Lower lobe of right lung (tissue), 2 donors: ENCODE measurements at regions not wholly inside any gene's neighbourhood (a gene's known extent, or its start where the extent isn't known, plus 50 kb on each side); places are given as distances from the start of the nearest gene placed in this dataset.
"Not testable (repeated sequence)": the region's sequence is repeated elsewhere in the genome, so short reads cannot be mapped to it uniquely, and the experiment has no call there.

Experiments used
- ATAC-seq, 2 donors: fragments of 200-7000 bp; cut with Tn5 transposase; one replicate each; pipeline ENCODE4 v1.9.1; 2020 to 2022; ENCODE audit warnings: mild to moderate bottlenecking in 2 of 2, moderate library complexity in 2 of 2
- DNase-seq: peaks from one replicate; pipeline ENCODE4 v3.0.0-alpha.2; 2020
- H3K27ac ChIP-seq: fragments of 200-600 bp; one replicate; pipeline ENCODE4 v1.8.0; 2022
- H3K27me3 ChIP-seq: fragments of 200-600 bp; one replicate; pipeline ENCODE4 v1.8.0; 2022; ENCODE audit warnings: low read depth
- H3K36me3 ChIP-seq: fragments of 200-600 bp; one replicate; pipeline ENCODE4 v1.8.0; 2022; ENCODE audit warnings: mild to moderate bottlenecking
- H3K4me1 ChIP-seq: fragments of 200-600 bp; one replicate; pipeline ENCODE4 v1.8.0; 2022
- H3K4me3 ChIP-seq: fragments of 200-600 bp; one replicate; pipeline ENCODE4 v1.8.0; 2022; ENCODE audit warnings: mild to moderate bottlenecking
- H3K9me3 ChIP-seq: fragments of 200-600 bp; one replicate; pipeline ENCODE4 v1.8.0; 2022
- CTCF ChIP-seq: fragments of 200-600 bp; IDR thresholded peaks from one replicate; pipeline ENCODE4 v1.8.0; 2022; ENCODE audit warnings: antibody characterized with exemption, mild to moderate bottlenecking
- intact Hi-C: fragments of 100-400 bp; cut with DNase I; formaldehyde crosslinking; loops from one replicate; pipeline ENCODE4 v1.11.0; 2022
- donor health status: DM: no; HTN: yes; CAD: no; lungs with severe emphysema.

GRCh38 chr6:111943726-111944125, 70.5 kb upstream of the FYN start:
- H3K4me3 ChIP-seq, result no peak overlapping the region
- no peaks in the 10 kb centered on the region for H3K27me3 ChIP-seq
- H3K9me3 ChIP-seq, result no peaks in the 10 kb centered on the region
- no peak for TF ChIP-seq CTCF
- no peaks in the 10 kb centered on the region for H3K4me1 ChIP-seq
- ATAC-seq (peak; percentile 71 to 82), DNase-seq (peak; percentile 59)
- H3K27ac ChIP-seq, result no peak overlapping the region
- H3K36me3 ChIP-seq, result no peaks in the 10 kb centered on the region
- intact Hi-C loops, result no loop called here

- no peak for DNase-seq
- no peak overlapping the region for H3K27ac ChIP-seq
- TF ChIP-seq CTCF, result no peak
- H3K9me3 ChIP-seq, result no peaks in the 10 kb centered on the region
- H3K4me1 ChIP-seq, result no peaks in the 10 kb centered on the region
- no peaks in the 10 kb centered on the region for H3K27me3 ChIP-seq
- no peaks in the 10 kb centered on the region for H3K36me3 ChIP-seq
- intact Hi-C loops, result no loop called here
- no peak overlapping the region for H3K4me3 ChIP-seq
- ATAC-seq, result no peak
These were observed 71.3 kb upstream of the FYN start for GRCh38 chr6:111944541-111944940.

- intact Hi-C loops, result no loop called here
- no peaks in the 10 kb centered on the region for H3K9me3 ChIP-seq
- TF ChIP-seq CTCF, result no peak
These were observed 76.3 kb upstream of the FYN start for GRCh38 chr6:111949546-111949945.

GRCh38 chr6:111949984-111950383, 76.7 kb upstream of the FYN start:
- H3K27ac ChIP-seq, H3K36me3 ChIP-seq, H3K4me3 ChIP-seq, H3K4me1 ChIP-seq, ATAC-seq, H3K9me3 ChIP-seq, intact Hi-C loops, H3K27me3 ChIP-seq, DNase-seq: not testable (repeated sequence)

More at GRCh38 chr6:111949546-111949945, 76.3 kb upstream of the FYN start:
- Histone ChIP-seq H3K4me3 (no peak overlapping the region), H3K36me3 (no peaks in the 10 kb centered on the region), H3K27ac (no peak overlapping the region), H3K4me1 (peaks cover 7% of the 10 kb centered on the region), H3K27me3 (no peaks in the 10 kb centered on the region)
- no peak for DNase-seq
- no peak for ATAC-seq

- Histone ChIP-seq H3K4me1 (peaks cover 7% of the 10 kb centered on the region), H3K9me3 (no peaks in the 10 kb centered on the region), H3K4me3 (no peak overlapping the region), H3K36me3 (no peaks in the 10 kb centered on the region), H3K27ac (no peak overlapping the region), H3K27me3 (no peaks in the 10 kb centered on the region)
- intact Hi-C loops, result no loop called here
- ATAC-seq (peak in 1 of 2 donors; percentile 28), DNase-seq (no peak)
- TF ChIP-seq CTCF, result no peak
These were observed 77.6 kb upstream of the FYN start for GRCh38 chr6:111950661-111951496.

- Histone ChIP-seq H3K27ac (no peak overlapping the region), H3K4me3 (no peak overlapping the region), H3K27me3 (no peaks in the 10 kb centered on the region), H3K9me3 (no peaks in the 10 kb centered on the region), H3K36me3 (no peaks in the 10 kb centered on the region), H3K4me1 (peaks cover 7% of the 10 kb centered on the region)
- no peak for DNase-seq
- intact Hi-C loops, result no loop called here
- TF ChIP-seq CTCF, result no peak
- ATAC-seq, result no peak
These were observed 78.3 kb upstream of the FYN start for GRCh38 chr6:111951497-111952085.
